GM19328 (cell line): ENCODE measurements at regions not wholly inside any gene's neighbourhood (a gene's known extent, or its start where the extent isn't known, plus 50 kb on each side); places are given as distances from the start of the nearest gene placed in this dataset.
"Not testable (repeated sequence)": the region's sequence is repeated elsewhere in the genome, so short reads cannot be mapped to it uniquely, and the experiment has no call there.

Source experiments
- ATAC-seq: cut with Tn5 transposase; IDR thresholded peaks from one replicate; pipeline ENCODE4 v1.9.1; 2021; ENCODE audit warnings: mild to moderate bottlenecking, moderate library complexity; ENCODE audit not compliant: unreplicated experiment

DNA sequence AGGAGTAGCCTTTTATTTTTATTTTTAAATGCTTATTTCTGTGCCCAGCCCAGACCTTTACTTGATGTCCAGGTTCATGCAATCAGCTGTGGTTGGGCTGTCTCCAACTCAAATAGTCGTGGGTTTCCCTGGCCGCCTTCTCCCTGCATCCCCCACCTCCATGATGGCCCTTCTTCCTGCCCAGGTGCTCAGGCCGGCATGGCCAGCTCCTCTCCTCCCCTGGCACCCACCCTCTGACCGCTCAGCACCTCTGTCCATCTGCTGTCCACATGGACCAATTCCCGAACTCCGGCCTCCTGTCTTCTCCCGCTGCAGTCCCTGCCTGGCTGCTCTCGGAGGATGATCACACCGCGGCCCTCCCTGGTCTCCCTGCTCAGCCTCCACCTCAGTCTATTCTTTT is 81.2 kb upstream of the SULF2 start:
- no peak for ATAC-seq

DNA sequence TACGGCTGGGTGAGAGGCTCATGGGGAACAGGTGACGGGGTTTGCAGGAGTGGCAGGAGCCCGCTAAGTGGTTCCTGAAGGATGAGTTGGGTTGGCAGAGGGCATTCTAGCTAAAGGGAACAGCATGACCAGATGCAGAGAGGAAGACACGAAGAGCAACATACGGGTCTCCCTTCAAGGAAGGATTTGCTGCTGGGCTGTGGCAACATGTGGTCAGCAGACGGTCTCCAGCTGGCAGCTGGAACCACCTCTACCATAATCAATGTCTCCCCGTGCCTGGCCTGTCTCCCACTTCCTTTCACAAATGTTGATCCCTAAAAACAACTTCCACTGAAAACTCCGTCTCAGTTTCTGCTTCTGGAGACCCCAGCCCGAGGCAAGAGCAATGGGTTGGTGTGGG is 80.6 kb upstream of the SULF2 start:
- ATAC-seq, result no peak

DNA sequence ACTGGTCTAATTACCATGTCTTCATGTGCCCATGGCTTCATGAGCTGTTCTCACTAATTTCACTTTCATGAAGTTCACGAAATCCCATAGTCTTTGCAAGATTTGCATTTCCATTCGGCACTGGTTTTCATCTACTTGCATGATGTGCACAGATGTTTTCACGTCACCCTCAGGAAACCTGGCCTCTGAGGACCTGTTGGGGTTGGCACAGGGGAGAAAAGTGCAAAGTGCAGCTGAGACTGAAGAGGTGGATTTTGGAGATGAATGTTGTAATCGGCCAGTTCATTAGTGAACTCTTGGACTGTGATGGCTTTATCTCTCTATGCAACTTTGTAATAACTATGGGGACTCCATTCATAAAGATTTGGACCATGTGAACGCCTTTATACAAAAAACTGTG is 80.2 kb upstream of the SULF2 start:
- no peak for ATAC-seq

DNA sequence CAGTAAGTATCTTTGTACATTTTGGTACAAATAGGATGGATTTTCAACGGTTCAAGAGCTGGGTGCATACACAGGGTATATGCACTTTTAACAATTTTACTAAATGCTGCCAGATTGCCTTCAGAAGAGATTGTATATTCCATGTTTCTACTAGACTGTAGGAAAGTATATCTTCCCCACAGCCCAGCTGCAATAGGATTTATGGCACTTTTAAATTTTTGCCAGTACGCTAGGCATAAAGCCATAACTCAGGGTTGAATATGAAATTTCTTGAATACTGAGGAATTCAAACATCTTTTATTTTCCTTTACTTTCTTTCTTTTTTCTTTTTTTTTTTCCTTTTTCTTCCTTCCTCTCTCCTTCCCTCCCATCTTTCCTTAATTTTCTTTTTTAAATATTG is 78.7 kb upstream of the SULF2 start:
- no peak for ATAC-seq

DNA sequence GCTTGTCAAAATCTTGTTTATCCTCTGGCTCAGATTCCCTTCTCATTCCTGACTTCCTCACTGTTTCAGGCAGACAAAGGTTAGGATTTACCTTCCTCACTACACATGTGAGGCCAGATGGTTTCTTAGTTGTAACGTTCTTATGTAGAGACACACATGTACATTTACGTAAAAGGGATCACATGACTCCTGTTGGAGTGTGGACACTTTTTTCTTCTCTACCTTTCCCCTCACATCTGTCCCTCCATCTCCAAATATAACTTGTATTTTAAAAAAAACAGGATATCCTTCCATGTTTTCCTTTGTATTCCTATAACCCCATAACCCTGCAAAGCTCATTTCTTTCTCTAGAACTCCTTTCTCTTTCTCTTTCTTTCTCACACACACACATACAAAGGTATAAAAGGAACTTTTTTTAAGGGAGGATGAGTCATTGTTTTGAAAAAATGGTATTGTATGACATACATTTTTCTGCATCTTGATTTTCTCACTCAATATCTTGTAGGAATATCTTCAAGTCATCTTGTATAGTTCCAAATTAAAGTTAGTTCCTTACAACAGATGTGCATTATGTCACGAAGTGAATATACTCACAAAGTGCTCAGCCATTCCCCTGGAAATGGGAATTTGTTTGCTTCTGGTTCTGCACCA is 78.2 kb upstream of the SULF2 start:
- ATAC-seq, result no peak

DNA sequence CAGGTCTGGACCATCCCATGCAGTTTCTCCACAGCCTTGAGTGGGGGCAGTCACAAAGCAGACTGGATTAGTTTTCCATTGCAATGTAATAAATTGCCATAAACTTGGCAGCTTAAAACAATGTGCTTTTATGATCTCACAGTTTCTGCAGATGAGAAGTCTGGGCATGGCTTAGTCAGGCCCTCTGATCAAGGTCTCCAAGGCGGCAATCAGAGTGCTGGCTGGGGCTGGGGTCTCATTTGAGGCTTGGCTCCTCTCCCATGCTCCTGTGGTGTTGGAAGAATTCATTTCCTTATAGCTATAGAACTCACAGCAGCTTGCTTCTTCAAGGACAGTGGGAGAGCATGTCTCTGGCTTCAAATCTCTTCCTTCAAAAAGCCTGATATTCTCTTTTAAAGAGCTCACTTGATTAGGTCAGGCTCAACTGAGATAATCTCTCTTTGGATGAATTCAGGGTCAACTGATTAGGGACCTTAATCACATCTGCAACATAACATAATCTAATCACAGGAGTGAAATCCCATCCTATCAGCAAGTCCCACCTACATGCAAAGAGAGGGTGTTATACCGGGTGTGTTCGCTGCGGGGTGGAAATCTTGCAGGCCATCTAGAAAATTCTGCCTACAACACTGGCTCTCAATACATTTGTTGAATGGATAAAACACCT is 77.4 kb upstream of the SULF2 start:
- ATAC-seq, result no peak

DNA sequence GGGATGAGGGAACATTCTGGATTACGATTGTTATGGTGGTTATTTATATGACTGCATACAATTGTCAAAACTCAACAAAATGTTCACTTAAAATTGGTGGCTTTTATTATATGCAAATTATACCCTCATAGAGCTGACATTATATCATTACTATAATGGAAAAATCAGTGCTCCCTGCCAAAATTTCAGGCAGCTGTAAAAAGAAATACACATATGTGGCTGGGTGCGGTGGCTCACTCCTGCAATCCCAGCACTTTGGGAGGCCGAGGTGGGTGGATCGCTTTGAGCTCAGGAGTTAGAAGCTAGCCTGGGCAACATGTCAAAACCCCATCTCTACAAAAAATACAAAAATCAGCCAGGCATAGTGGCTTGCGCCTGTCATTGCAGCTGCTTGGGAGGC is 75.8 kb upstream of the SULF2 start:
- no peak for ATAC-seq

DNA sequence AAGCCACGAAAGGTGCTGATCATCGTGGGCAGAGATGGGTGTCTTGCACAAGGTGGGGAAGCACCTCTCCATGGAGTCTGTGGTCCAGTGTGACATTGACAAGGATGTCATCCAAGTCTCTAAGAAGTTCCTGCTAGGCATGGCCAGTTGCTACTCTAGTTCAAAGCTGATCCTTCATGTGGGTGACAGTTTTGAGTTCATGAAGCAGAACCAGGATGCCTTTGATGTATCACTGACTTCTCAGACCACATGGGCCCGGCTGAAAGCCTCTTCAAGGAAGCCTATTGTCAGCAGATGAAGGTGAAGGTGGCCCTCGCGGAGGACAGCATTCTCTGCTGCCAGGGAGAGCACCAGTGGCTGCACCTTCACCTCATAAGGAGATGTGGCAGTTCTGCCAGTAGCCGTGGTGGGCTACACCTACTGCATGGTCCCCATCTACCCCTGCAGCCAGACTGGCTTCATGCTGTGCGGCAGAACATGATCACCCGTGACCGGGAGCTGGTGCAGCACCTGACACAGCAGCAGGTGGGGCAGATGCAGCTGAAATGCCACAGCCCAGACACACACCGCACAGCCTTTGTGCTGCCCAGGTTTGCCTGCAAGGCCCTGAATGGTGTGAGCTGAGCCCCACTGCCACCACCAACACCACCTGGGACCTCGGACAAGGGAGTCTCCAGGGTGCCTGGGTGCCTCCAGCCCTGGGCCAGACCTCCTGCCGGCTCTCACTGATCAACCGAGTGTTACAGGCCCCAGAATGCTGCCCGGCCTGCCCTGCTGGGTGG is 75.0 kb upstream of the SULF2 start:
- ATAC-seq, result no peak

DNA sequence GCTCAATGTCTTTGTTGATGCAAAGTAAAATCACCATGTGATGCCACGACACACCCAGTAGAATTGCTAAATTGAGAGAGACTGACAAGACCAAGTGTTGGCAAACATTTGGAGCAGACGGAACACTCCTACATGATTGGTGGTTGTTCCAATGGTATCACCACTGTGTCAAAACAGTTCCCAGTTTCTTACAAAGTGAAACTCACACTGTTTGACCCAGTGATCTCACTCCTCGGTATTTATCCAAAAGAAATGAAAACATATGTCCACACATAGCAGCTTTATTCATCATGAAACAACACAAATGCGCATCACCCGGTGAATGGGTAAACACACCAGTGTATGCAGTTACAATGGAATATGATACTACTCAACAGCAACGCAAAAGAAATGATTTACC is 74.0 kb upstream of the SULF2 start:
- no peak for ATAC-seq

DNA sequence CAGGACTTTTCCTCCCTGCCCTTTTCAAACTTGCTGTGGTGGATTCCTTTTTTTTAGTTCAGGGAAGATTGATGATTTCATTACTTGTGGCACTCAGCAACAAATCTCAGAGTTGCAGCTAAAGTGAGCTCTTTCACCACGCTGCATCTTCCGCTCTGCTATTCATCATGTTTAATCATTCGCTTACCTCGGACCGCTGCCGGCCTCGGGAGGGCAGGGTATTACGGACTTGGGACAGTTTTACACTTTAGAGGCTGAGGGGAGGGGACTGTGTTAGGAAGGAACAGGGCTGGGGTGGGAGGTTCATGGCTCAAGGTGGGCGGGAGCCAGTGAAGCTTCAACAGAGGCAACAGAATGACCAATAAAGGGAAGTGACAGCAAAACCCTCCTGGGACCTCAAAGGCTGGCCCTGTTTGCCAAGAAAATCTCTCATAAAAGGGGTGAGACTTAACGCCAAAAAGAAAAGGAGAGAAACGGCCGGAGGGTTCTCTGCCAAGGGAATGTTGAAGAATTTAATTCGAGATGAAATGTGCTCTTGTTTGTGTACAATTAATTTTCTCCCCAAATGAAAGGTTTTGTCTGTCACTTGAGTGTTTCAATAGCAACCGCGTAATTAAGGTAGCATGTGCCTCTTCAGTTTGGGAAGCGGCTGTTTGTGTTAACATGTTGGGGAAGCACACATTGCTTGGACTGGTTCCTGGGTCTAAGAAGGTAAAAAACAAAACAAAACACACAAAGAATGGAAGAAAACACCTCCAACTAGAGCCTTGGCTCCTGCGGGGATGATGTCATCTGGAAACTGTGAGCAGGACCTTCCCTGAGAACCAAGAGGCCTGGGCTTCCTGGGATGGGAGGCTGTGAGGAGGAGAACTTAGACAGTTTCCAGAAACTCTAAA is 72.5 kb upstream of the SULF2 start:
- ATAC-seq, result no peak

DNA sequence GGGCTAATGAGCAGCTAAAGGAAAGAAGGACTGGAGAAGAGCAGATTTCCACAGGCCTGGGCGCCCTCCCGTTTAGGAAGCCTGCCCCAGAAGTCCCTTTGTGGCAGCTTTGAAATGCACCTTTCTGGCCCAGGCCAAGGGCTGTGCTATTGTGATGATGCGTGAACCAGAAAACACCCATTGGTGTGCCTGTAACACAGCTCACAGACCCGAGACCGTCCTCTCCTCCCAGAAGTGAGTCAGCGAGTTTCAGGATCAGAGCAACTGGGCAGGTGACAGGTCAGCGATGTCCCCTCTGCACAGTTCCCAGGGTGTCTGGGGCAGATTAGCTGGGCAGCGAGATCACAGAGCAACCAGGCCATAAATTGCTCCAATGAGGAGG is 71.9 kb upstream of the SULF2 start:
- ATAC-seq, result no peak

DNA sequence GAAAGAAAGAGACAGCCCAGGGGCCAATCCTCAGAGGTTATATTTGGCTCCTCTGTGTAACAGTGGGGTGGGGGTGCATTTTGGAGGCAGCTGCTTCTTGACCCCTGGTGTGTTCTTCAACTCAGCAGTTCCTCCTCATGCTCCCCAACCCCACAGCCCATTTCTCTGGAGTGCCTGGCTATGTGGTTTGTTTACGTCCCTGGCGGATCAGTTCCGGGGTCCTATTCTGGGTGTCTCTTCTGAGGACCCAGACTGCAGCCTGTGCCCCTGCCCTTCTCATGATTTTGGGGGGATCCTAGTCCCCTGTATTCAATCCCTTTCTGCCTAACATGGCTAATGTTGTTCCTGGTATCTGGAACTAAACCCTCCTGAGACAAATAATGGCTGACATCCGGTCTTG is 70.5 kb upstream of the SULF2 start:
- ATAC-seq, result no peak

DNA sequence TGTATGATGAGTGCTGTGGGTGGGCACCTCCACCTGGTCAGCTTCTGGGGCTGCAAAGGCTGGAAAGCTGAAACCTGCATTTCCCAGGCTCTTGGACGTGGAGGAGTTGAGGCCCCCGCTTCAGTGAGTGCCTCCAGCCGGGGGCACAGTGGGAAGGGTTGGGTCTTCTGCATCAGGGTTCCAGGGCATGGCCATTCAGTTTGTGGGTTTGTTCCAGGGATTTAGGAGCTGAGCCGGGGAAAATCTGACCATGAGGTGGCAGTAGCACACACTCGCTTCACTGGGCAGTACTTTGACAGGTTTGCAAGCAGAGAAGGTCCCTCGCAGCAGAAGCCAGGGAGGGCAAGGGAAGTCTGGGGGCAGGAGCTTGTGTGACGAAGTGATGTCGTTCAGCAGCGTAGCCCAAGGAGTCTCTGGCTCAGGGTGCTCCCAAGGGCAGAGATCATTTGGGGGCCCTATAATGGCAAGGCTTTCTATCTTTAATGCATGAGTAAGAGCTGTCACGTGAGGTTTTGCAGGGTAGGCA is 69.5 kb upstream of the SULF2 start:
- ATAC-seq, result no peak

DNA sequence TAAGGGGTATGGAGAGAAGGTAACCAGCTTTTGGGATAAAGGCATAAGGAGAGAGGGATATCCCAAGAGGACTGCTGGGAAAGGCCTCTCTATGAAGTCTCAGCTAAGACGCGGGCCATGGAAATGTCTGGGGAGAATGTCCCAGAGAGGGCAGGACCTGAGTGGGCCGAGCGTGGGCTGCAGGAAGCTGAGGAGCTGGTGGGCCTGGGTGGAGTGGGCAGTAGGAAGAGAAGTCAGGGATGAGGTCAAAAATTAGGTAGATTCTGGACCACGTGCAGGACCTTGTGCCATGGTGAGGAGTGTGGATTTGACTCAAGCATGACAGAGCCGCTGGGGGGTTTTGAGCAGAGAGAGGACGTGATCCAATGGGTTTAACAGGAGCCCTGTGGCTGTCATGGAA is 66.5 kb upstream of the SULF2 start:
- ATAC-seq, result no peak

DNA sequence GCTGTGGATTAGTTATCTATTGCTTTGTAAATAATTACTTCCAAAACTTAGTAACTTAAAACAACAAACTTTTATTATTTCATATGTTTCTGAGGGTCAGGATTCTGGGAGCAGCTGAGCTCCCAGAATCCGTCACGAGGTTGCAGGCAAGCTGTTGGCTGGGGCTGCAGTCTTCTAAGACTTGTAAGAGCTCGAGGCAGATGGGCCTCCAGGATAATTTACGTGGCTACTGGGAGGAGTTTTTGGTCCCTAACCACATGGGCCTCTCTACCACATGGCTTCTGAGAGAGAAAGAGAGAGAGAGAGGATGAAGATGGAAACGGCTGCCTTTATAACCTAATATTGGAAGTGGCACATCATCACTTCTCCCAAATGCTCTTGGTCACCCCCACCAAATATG is 64.9 kb upstream of the SULF2 start:
- no peak for ATAC-seq

DNA sequence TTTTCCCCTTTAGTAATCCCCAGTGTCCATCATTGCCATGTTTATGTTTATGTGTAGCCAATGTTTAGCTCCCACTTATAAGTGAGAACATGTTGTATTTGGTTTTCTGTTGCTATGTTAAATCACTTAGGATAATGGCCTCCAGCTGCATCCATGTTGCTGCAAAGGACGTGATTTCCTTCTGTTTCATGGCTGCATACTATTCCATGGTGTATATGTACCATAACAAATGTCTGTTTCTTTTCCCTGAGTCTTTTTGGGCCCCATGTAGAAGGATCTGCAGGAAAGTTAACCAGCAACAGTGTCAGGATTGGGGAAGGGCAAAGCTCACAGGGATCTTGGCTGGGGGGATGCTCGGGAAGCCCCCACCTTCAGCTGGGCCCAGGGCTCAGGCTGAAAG is 64.3 kb upstream of the SULF2 start:
- ATAC-seq, result no peak

DNA sequence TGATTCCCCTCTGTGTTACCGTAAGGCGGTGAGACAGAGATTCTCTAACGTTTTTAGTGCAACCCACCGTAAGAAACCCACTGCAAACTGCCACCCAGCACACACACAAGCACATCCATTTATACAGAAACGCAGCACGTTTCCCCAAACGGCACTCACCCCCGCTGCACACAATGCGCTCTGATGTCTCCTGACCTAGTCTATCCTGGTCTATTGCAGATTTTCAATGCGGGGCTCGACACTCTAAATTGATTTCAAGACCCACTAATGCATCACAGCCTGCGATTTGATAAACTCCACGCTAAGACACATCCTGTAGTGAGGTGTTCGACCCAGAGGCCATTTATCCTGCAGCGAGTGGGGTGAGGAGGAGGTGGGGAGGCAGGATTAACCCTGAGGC is 63.7 kb upstream of the SULF2 start:
- ATAC-seq, result no peak

DNA sequence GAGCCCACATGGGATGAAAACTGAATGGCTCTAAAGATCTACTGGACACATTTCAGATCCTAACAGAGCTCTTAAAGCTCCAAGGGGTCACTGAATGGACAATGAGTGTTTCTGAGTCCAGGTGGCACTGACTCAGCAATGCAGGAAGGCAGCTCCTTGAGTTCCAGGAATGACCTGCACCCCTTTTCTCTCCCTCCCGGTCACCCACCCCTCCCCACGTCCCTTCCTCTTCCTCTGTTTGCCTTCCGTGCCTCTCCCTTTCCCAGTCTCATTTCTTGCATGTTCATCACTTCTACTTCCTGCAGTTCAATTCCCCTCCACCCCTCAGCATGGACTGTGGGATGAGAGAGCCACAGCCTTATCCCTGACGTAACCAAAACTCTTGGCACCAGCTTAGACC is 63.3 kb upstream of the SULF2 start:
- ATAC-seq, result not testable (repeated sequence)

DNA sequence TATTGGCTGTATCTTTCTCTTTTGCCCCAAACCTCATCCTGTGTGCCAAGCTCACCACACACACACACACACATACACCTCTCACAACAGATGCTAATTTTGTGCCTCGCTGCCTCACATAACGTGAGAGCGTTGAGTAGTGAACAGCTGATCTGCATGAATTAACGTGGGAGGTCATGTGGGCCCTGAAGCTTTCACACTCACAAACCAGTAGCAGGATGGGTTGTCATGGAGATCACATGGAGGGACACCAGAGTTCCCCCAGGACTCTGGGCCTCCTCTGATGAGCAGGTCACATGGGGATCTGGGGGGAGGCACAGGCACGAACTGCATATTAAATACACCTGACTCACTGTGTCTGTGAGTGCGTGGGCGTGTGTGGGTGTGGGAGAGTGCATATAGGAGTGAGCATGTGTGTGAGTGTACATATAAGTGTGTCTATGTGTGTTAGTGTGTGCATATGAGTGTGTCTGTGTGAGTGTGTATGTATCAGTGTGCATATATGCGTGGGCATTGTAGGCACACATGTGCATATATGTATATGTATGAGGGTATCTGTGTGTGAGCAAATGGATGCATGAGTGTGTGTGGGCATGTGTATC is 62.7 kb upstream of the SULF2 start:
- no peak for ATAC-seq

DNA sequence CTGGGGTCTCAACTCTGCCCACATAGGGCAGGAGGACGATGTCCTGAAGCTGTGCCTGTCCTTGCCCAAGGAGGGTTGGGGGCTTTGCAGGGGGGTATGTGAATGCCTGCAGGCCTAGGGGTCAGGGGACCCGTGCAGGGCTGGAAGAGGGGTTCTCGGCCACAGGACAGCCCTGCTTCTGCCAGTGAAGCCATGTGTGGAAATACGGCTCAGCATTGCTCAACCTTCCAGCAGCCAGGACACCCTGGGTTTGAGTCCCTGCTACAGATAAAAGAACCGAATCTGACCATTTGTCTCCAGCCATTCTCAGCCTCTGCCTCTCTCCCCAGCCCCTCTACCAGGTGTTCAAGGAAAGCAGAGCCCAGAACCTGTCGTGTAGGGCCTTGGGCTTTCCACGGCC is 61.9 kb upstream of the SULF2 start:
- ATAC-seq, result not testable (repeated sequence)

DNA sequence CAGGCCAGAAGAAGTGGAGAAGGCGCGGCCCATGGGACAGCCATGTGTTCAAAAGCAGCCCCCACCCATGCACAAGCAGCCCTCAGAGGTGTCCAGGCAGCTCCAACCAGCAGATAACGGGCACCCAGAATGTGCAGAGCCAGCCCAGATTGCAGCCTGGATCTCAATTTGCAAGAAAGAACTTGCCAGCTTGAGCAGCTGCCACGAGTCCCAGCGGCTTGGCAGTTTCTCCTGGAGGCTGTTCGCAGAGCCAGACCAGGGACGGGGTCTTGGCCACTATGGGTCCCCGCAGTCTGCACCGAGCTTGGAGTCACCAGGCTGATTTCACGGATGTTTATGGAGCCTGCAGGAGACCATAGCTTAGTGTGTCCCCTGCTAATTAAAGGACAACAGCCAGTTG is 61.4 kb upstream of the SULF2 start:
- not testable (repeated sequence) for ATAC-seq
